ENCODE measurements at regions not wholly inside any gene's neighbourhood (a gene's known extent, or its start where the extent isn't known, plus 50 kb on each side); places are given as distances from the start of the nearest gene placed in this dataset.
"Not testable (repeated sequence)": the region's sequence is repeated elsewhere in the genome, so short reads cannot be mapped to it uniquely, and the experiment has no call there.

DNA sequence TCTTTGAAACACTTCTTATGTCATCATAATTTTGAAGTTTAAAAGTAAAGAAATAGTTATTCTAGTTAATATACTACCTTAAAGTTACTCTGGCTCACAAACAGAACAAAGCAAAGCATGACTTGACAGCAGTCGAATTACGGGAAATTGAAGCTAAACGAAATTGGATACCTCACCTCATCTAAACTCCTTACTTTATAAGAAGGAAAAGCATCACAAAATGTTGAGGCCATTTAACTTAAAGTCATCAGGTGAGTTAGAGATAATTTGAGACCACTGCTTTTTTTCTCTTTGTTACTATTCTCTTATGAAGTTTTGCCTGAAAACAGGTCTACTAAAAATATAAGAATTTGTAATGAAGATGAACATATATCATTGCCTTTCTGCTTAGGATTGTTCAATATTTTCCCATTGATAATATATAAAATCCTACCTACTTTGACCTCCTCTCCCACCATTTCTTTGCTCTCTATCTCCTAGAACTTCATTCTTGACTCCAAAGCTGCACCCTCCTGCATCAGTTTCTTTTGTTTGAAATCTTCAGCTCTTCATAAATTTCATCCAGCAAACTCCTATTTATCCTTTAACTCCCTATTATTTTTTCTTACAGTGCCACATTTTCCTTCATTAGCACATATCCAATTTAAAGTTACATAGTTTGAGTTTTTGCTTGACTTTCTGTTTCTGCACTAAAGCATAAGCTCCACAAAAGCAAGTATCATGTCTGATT, 510.7 kb upstream of the ZNF337 start:
- Mint-ChIP-seq H3K27ac (no peak overlapping the region), H3K36me3 (no peaks in the 10 kb centered on the region), H3K4me1 (peaks cover 6 to 7% of the 10 kb centered on the region in 2 donors), H3K27me3 (ENCODE audit: low read depth in 3 of 3) (peaks cover 10 to 24% (median 17%) of the 10 kb centered on the region in 3 donors), H3K4me3 (peak overlapping the region; percentile 52 to 73 (median 60)), H3K9me3 (peaks cover 0 to 23% (median 13%) of the 10 kb centered on the region in 6 donors)
- DNase-seq = no peak

DNA sequence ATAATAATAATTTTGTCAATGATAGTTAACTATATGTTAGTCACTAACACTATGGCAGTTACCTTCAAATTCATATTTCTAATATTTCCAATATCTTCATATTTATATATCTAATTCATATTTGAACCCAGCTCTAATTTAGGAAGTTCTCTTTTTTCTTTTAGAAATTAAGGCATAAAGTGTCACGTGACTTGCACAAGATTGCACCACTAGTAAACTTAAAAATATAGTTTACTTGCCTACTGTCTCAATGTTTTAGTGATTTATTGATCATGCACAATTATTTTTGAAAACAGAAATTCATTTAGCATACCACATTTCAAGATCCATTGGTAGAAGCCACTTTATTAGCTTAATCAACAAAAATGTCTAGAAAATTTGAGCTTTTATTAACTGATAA, 508.7 kb upstream of the ZNF337 start:
- Mint-ChIP-seq H3K4me3 (no peak overlapping the region), H3K9me3 (peaks cover 9 to 37% (median 23%) of the 10 kb centered on the region in 6 donors), H3K27ac (no peak overlapping the region), H3K4me1 (peaks cover 6 to 7% of the 10 kb centered on the region in 2 donors), H3K36me3 (no peaks in the 10 kb centered on the region), H3K27me3 (ENCODE audit: low read depth in 3 of 3) (peaks cover 10 to 24% (median 10%) of the 10 kb centered on the region in 3 donors)
- DNase-seq = no peak

DNA sequence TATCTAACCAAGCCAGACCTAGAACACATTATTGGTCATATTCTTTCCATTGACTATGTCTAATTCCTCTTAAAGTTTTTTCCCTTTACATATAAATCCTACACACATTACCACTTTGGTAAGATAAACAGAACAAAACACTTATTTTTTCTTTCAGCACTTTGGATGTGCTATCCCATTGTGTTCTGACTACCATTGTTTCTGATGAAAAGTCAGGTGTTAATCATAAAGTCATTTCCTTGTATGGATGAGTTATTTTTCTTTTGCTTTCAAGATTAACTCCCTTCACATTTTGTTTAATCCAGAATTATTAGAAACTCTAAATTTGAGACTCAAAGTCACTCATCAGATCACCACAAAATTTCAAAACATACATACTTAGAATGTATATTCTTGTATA, 504.4 kb upstream of the ZNF337 start:
- peaks cover 1 to 12% (median 1%) of the 10 kb centered on the region in 3 donors for H3K27me3 Mint-ChIP-seq (ENCODE audit: low read depth in 3 of 3)
- not testable (repeated sequence) for H3K4me3 Mint-ChIP-seq, H3K36me3 Mint-ChIP-seq, H3K27ac Mint-ChIP-seq, H3K4me1 Mint-ChIP-seq, DNase-seq
- H3K9me3 Mint-ChIP-seq = peaks cover 10 to 27% (median 19%) of the 10 kb centered on the region in 6 donors

- not testable (repeated sequence) for H3K9me3 Mint-ChIP-seq; H3K27ac Mint-ChIP-seq; H3K4me1 Mint-ChIP-seq; H3K27me3 Mint-ChIP-seq (ENCODE audit: low read depth in 3 of 3); H3K36me3 Mint-ChIP-seq; H3K4me3 Mint-ChIP-seq; DNase-seq
These were observed 490.7 kb upstream of the ZNF337 start for GRCh38 chr20:26187329-26187728.

GRCh38 chr20:26183720-26184119, 487.1 kb upstream of the ZNF337 start:
- H3K4me3 Mint-ChIP-seq; H3K27ac Mint-ChIP-seq; H3K4me1 Mint-ChIP-seq; H3K9me3 Mint-ChIP-seq; H3K27me3 Mint-ChIP-seq (ENCODE audit: low read depth in 3 of 3); DNase-seq; H3K36me3 Mint-ChIP-seq: not testable (repeated sequence)

DNA sequence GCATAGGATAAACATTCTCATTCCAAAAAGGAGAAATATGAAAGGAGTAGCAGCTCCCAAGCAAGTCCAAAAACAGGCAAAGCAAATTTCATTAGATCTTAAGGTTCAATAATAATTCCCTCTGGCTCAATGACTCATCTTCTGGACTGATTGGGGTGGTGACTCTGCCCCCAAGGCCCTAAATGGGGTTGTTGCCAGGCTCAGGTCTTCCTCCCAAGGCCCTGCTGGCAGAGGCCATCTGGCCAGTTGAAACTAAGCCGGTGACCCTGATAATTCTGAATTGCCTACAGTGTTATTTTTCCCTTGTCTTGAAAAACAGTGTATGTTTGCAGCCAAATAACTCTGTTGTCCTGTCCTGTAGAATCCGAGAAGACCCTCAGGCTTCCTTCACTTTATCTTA, 484.7 kb upstream of the ZNF337 start:
- not testable (repeated sequence) for H3K4me1 Mint-ChIP-seq; H3K4me3 Mint-ChIP-seq; H3K27ac Mint-ChIP-seq; DNase-seq; H3K36me3 Mint-ChIP-seq; H3K9me3 Mint-ChIP-seq; H3K27me3 Mint-ChIP-seq (ENCODE audit: low read depth in 3 of 3)

DNA sequence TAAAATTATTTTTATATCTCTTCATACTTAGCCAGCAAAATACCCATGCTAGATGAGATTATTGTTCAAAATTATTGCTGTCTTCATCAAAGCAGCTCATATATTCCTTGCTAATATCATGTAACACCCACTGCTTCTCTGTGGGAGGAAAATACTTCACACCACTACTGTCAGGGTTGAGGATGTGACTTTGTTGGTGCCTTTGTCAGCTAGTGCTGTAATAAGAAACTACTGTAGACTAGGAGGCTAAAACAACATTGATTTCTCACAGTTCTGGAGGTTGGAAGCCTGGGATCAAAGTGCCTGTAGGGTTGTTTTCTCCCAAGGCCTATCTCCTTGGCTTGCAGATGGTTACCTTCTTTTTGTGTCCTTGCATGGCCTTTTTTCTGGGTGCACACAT, 475.2 kb upstream of the ZNF337 start:
- H3K27ac Mint-ChIP-seq; H3K36me3 Mint-ChIP-seq; H3K4me3 Mint-ChIP-seq; DNase-seq; H3K9me3 Mint-ChIP-seq; H3K4me1 Mint-ChIP-seq; H3K27me3 Mint-ChIP-seq (ENCODE audit: low read depth in 3 of 3): not testable (repeated sequence)

- no peak for DNase-seq
- no peaks in the 10 kb centered on the region for H3K36me3 Mint-ChIP-seq
- peaks cover 0 to 2% (median 0%) of the 10 kb centered on the region in 6 donors for H3K9me3 Mint-ChIP-seq
- H3K4me3 Mint-ChIP-seq = no peak overlapping the region
- H3K27me3 Mint-ChIP-seq (ENCODE audit: low read depth in 3 of 3) = peaks cover 1 to 5% (median 3%) of the 10 kb centered on the region in 3 donors
- peak overlapping the region in 1 of 6 donors; percentile 14 for H3K27ac Mint-ChIP-seq
- no peaks in the 10 kb centered on the region for H3K4me1 Mint-ChIP-seq
These were observed 472.9 kb upstream of the ZNF337 start for GRCh38 chr20:26169506-26169905.

DNA sequence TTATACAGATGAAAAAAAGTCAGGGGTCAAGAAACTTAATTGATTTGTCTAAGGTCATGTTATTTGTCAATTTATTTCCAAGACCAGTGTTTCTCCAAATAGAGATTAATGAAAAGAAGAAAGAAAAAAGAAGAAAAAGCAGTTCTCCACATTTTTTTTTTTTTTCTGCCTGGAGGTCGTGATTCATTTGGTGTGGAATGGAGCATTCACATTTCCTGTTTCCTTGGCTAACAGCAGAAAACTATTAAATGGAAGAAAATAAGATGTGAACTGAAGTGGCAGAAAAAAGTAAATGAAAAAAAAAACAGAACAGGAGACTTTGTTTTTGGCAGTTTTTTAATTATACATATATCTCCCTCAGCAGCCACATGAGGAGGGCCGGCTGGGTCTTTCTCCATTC, 470.8 kb upstream of the ZNF337 start:
- Mint-ChIP-seq H3K4me1 (no peaks in the 10 kb centered on the region), H3K27ac (no peak overlapping the region), H3K27me3 (ENCODE audit: low read depth in 3 of 3) (peaks cover 1 to 8% (median 5%) of the 10 kb centered on the region in 3 donors), H3K9me3 (peaks cover 0 to 1% (median 0%) of the 10 kb centered on the region in 6 donors), H3K4me3 (no peak overlapping the region), H3K36me3 (no peaks in the 10 kb centered on the region)
- no peak for DNase-seq

GRCh38 chr20:26163890-26164289, 467.2 kb upstream of the ZNF337 start:
- Mint-ChIP-seq H3K4me1 (no peaks in the 10 kb centered on the region), H3K27ac (no peak overlapping the region), H3K27me3 (ENCODE audit: low read depth in 3 of 3) (peaks cover 0 to 6% (median 5%) of the 10 kb centered on the region in 3 donors), H3K9me3 (peaks cover 0 to 5% (median 0%) of the 10 kb centered on the region in 6 donors), H3K36me3 (no peaks in the 10 kb centered on the region), H3K4me3 (no peak overlapping the region)
- no peak for DNase-seq

DNA sequence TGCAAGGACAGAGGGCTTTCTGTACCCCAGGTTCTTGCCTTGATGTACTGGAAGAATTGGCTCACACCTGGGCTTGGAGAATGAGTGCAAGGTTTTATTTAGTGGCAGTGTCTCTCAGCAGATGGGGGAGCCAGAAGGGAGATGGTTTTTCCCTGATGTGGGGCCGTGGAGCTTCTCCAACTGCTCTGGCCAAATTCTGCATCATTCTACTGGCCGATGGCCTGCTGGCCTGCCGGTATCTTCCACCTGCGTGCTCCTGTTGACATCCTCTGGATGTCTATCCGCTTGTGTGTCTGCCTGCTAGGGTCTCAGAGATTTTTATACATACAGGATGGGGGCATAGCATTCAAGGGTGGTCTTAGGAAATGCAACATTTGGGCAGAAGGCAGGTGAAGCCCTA, 466.5 kb upstream of the ZNF337 start:
- H3K27me3 Mint-ChIP-seq (ENCODE audit: low read depth in 3 of 3); H3K4me1 Mint-ChIP-seq; H3K9me3 Mint-ChIP-seq; H3K27ac Mint-ChIP-seq; DNase-seq; H3K36me3 Mint-ChIP-seq; H3K4me3 Mint-ChIP-seq: not testable (repeated sequence)

DNA sequence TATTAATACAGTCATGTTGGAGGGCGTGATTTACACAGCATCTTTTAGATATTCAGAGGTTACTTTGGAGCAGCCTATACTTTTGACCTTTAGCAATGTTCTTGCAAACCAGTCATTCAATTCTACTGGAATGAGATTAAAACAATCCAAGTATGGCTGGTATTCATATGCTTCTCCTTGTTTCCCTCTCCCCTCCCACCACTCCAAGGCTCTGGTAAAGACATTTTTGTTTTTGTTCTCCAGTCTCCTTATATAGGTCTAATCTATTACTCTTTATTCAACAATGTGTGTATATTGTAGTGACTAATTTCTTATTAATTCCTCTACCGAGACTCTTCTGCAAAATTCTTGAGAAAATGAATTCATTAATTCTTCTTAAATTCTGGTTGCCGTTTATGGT, 465.1 kb upstream of the ZNF337 start:
- H3K4me1 Mint-ChIP-seq; H3K27me3 Mint-ChIP-seq (ENCODE audit: low read depth in 3 of 3); H3K9me3 Mint-ChIP-seq; H3K36me3 Mint-ChIP-seq; H3K27ac Mint-ChIP-seq; H3K4me3 Mint-ChIP-seq; DNase-seq: not testable (repeated sequence)

DNA sequence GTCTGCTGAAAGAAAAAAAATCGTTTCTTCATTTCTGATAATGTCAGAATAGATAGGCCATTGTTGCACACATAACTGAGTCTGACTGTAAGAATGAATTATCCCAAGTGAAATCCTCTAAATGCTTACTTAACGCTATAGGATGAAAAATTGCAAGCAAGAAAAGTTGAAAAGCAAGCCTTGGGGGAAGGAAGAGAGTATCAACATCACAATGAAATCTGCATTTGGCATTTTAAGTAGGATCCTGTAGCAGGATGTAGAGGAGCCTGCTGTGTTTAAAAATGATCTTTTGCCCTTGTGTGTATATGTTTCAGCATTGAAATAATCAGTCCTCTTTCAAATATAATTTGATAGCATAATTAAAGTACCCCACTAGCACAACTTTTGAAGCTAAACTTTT, 464.3 kb upstream of the ZNF337 start:
- H3K27me3 Mint-ChIP-seq (ENCODE audit: low read depth in 3 of 3); H3K4me1 Mint-ChIP-seq; DNase-seq; H3K4me3 Mint-ChIP-seq; H3K27ac Mint-ChIP-seq; H3K9me3 Mint-ChIP-seq; H3K36me3 Mint-ChIP-seq: not testable (repeated sequence)

DNA sequence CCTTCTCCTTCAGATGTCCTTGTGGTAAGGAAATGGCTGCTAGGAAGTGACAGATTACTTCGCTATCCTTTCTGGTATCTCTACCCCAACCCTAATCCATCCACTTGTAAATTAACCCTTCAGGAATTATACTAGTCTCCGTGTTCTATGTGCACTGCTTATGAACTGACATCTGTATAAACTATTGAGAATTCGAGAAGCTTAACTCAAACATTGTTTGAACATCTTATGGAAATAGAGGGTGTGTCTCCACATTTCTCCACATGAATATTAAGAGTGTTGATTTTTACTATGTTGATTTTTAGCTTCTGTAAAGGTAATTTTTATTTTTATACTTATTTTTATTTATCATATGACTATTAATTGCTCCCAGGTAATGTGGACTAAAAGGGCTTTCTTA, 457.6 kb upstream of the ZNF337 start:
- DNase-seq = no peak
- Mint-ChIP-seq H3K27ac (no peak overlapping the region), H3K27me3 (ENCODE audit: low read depth in 3 of 3) (peaks cover 2 to 7% (median 3%) of the 10 kb centered on the region in 3 donors), H3K4me1 (no peaks in the 10 kb centered on the region), H3K4me3 (no peak overlapping the region), H3K36me3 (no peaks in the 10 kb centered on the region), H3K9me3 (peaks cover 0 to 5% (median 0%) of the 10 kb centered on the region in 6 donors)

Data from immature natural killer cell (primary cell).